ENCODE measurements at regions not wholly inside any gene's neighbourhood (a gene's known extent, or its start where the extent isn't known, plus 50 kb on each side); places are given as distances from the start of the nearest gene placed in this dataset.

DNA sequence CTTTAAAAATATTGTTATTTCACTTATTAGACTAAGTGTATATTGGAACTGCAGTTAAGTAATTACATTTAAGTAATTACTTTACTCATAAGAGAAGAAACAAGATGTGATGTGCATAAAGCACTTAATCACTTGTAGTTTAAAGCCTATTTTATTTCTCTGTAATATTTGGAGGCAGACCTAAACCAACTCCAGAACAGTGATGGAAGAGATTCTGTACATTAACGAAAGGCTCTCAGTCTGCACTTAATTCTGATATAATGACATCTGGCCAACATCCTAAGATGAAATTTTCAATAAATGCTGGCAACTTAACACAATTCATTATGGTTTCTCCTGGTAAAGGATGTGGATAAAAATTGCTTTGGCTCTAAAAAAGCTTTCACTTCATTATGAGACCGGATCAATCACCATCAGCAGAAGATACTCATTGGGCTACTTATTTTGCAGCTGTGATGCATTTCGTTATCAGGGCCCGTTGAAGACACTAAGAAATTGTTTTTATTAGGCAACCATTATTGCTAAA, 342.6 kb downstream of the C4orf33 start:
- no peak overlapping the region for H3K4me3 ChIP-seq
- no peak for DNase-seq
- H3K27ac ChIP-seq (replicated peaks) = no peak overlapping the region
- H3K27me3 ChIP-seq (ENCODE audit: low read depth) = no peaks in the 10 kb centered on the region
- H3K9me3 ChIP-seq (replicated peaks) = no peaks in the 10 kb centered on the region
- intact Hi-C loops (cut with micrococcal nuclease) = no loop called here
- H3K4me1 ChIP-seq = no peaks in the 10 kb centered on the region
- TF ChIP-seq, protein P1, sequence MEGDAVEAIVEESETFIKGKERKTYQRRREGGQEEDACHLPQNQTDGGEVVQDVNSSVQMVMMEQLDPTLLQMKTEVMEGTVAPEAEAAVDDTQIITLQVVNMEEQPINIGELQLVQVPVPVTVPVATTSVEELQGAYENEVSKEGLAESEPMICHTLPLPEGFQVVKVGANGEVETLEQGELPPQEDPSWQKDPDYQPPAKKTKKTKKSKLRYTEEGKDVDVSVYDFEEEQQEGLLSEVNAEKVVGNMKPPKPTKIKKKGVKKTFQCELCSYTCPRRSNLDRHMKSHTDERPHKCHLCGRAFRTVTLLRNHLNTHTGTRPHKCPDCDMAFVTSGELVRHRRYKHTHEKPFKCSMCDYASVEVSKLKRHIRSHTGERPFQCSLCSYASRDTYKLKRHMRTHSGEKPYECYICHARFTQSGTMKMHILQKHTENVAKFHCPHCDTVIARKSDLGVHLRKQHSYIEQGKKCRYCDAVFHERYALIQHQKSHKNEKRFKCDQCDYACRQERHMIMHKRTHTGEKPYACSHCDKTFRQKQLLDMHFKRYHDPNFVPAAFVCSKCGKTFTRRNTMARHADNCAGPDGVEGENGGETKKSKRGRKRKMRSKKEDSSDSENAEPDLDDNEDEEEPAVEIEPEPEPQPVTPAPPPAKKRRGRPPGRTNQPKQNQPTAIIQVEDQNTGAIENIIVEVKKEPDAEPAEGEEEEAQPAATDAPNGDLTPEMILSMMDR (IDR thresholded peaks at IDR 0.05; ENCODE audit: borderline replicate concordance) = no peak
- no peaks in the 10 kb centered on the region for H3K36me3 ChIP-seq

DNA sequence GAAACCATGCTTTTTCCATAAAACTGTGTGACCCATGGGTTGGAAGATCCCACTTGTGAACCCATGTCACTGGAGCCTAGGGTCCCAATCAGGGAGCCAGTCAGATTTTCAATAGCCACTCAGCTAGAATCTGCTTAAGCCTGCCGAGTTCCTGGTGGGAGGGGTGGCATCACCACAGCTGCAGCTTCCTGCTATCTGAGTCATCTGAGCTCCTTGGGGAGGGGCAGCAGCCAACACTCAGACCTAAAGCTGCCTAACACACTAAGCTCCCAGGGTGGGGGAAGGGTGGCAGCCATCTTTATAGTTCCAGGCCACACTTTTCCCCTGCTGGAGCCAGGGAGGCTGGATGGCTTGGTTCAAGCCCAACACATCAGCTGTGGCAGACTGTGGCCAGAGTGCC, 350.1 kb downstream of the C4orf33 start:
- no peak overlapping the region for H3K4me3 ChIP-seq
- intact Hi-C loops (cut with micrococcal nuclease) = no loop called here
- peaks cover 10% of the 10 kb centered on the region for H3K9me3 ChIP-seq (replicated peaks)
- no peak overlapping the region for H3K27ac ChIP-seq (replicated peaks)
- TF ChIP-seq, protein P1 (IDR thresholded peaks at IDR 0.05; ENCODE audit: borderline replicate concordance) = no peak
- peaks cover 3% of the 10 kb centered on the region for H3K27me3 ChIP-seq (ENCODE audit: low read depth)
- no peak for DNase-seq
- no peaks in the 10 kb centered on the region for H3K36me3 ChIP-seq
- no peaks in the 10 kb centered on the region for H3K4me1 ChIP-seq

DNA sequence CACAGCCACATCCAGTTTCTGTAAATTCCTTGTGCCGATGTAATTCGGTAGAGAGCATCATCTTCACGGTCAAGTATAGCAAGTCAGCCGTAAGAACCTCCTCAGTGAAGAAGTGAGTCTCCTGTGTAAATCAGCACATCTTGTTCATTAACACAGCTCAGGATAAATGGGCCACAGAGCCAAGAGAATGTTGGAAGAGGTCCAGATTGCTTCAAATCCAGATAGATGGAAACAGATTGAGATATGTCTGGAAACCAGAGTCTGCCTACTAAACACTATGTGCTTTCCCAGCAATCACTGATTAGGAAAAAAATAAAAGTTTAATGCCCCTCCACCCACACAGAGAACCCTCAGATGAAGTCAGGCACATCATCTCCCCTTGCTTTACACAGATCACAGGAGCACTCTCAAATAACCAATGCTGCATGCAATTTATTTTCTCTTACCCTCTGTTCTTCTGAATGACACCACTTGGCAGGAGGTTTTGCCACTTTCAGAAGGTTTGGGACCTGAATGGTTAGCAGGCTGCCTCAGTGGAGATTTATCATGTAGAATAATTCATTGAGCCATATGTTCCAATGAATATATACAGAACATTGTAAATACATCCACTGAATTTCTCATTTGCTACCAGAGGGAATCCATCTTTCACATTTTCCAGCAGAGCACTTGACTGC, 357.7 kb downstream of the C4orf33 start:
- DNase-seq = no peak
- no peak overlapping the region for H3K27ac ChIP-seq (replicated peaks)
- intact Hi-C loops (cut with micrococcal nuclease) = no loop called here
- H3K9me3 ChIP-seq (replicated peaks) = peaks cover 3% of the 10 kb centered on the region
- H3K4me3 ChIP-seq = no peak overlapping the region
- TF ChIP-seq, protein P1 (IDR thresholded peaks at IDR 0.05; ENCODE audit: borderline replicate concordance) = no peak
- H3K4me1 ChIP-seq = no peaks in the 10 kb centered on the region
- no peaks in the 10 kb centered on the region for H3K27me3 ChIP-seq (ENCODE audit: low read depth)
- H3K36me3 ChIP-seq = no peaks in the 10 kb centered on the region

DNA sequence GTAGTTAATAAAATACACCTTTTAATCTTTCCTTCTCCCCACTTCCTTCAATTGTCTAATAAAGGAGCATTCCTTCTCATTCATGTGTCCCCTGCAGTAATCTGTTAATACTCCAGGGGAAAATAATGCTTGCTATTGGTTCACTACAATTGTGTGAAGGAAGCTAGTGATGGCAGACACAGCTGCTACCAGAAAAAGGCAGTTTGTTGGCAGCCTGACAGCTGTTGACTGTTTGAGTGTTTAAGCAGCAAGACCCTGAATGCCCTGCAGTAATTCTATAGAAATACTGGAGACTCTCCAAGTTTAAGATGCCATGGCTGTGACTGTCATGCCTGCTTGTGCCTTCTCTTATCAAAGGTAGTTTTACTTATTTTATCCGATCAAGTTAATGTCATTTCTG, 359.5 kb downstream of the C4orf33 start:
- DNase-seq = no peak
- TF ChIP-seq, protein P1 (IDR thresholded peaks at IDR 0.05; ENCODE audit: borderline replicate concordance) = no peak

DNA sequence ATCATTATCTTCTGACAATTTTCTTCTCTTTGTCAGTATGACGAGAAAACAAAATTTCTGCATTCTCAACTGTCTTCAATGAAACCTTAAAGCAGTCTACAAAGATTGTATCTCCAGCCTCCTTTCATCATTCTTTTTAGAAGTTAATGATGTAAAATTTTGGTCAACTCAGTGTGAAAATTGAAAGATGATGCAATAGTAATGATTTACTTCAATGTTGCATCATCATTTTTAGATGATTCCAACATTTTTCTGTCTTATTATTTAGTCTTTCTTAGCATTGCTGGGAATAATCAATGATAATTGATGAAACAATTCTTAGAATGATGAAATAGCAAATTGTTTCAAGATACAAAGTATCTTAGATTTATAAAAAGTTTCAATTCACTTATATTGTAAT, 372.7 kb downstream of the C4orf33 start:
- peaks cover 10% of the 10 kb centered on the region for H3K9me3 ChIP-seq (replicated peaks)
- no peaks in the 10 kb centered on the region for H3K4me1 ChIP-seq
- TF ChIP-seq, protein P1 (IDR thresholded peaks at IDR 0.05; ENCODE audit: borderline replicate concordance) = no peak
- no peaks in the 10 kb centered on the region for H3K36me3 ChIP-seq
- intact Hi-C loops (cut with micrococcal nuclease) = no loop called here
- no peak overlapping the region for H3K4me3 ChIP-seq
- no peak overlapping the region for H3K27ac ChIP-seq (replicated peaks)
- peaks cover 5% of the 10 kb centered on the region for H3K27me3 ChIP-seq (ENCODE audit: low read depth)
- DNase-seq = no peak

More for the DNA sequence above, 359.5 kb downstream of the C4orf33 start:
- Histone ChIP-seq H3K36me3 (no peaks in the 10 kb centered on the region), H3K9me3 (replicated peaks) (peaks cover 2% of the 10 kb centered on the region), H3K4me1 (no peaks in the 10 kb centered on the region), H3K4me3 (no peak overlapping the region), H3K27me3 (ENCODE audit: low read depth) (no peaks in the 10 kb centered on the region), H3K27ac (replicated peaks) (no peak overlapping the region)
- intact Hi-C loops (cut with micrococcal nuclease) = no loop called here

All from left ventricle myocardium inferior (tissue), 1 donor.